GM23338 (cell line): ENCODE measurements at regions not wholly inside any gene's neighbourhood (a gene's known extent, or its start where the extent isn't known, plus 50 kb on each side); places are given as distances from the start of the nearest gene placed in this dataset.

ENCODE experiments used
- ATAC-seq: fragments of 200-7000 bp; cut with Tn5 transposase; 3 replicates; pipeline ENCODE4 v1.9.1; 2020
- DNase-seq: peaks from one replicate; pipeline ENCODE4 v3.0.0-alpha.2; 2015; ENCODE audit warnings: low spot score
- H2AFZ ChIP-seq: fragments of 200-600 bp; sonication (generic); 2 replicates; pipeline ENCODE4 v1.8.0; 2016; ENCODE audit warnings: antibody characterized with exemption, mild to moderate bottlenecking, moderate library complexity
- H3F3A ChIP-seq: fragments of 200-600 bp; sonication (generic); replicated peaks from 2 replicates; pipeline ENCODE4 v1.8.0; 2017; ENCODE audit warnings: antibody characterized with exemption, mixed run types, low read depth
- H3K27ac ChIP-seq: fragments of 200-600 bp; sonication (generic); 2 replicates; pipeline ENCODE4 v1.6.1; 2016; ENCODE audit warnings: low read depth
- H3K27me3 ChIP-seq: fragments of 200-600 bp; sonication (generic); 2 replicates; pipeline ENCODE4 v1.8.0; 2016; ENCODE audit warnings: mild to moderate bottlenecking, mixed run types, moderate library complexity; ENCODE audit not compliant: insufficient read depth
- H3K36me3 ChIP-seq: fragments of 200-600 bp; sonication (generic); 2 replicates; pipeline ENCODE4 v1.8.0; 2016; ENCODE audit warnings: mild to moderate bottlenecking; ENCODE audit not compliant: insufficient read depth
- H3K4me1 ChIP-seq: fragments of 200-600 bp; sonication (generic); 2 replicates; pipeline ENCODE4 v1.8.0; 2016; ENCODE audit warnings: mild to moderate bottlenecking, moderate library complexity; ENCODE audit not compliant: insufficient read depth
- H3K4me2 ChIP-seq: fragments of 200-600 bp; sonication (generic); 2 replicates; pipeline ENCODE4 v1.7.1; 2017; ENCODE audit warnings: mixed run types
- H3K4me3 ChIP-seq: fragments of 200-600 bp; sonication (generic); 2 replicates; pipeline ENCODE4 v1.6.1; 2016; ENCODE audit warnings: mixed run types
- H3K79me2 ChIP-seq: fragments of 200-600 bp; sonication (generic); replicated peaks from 2 replicates; pipeline ENCODE4 v1.8.0; 2017; ENCODE audit warnings: mild to moderate bottlenecking; ENCODE audit not compliant: insufficient read depth
- H3K9me2 ChIP-seq: fragments of 200-600 bp; sonication (generic); 2 replicates; pipeline ENCODE4 v1.8.0; 2017; ENCODE audit not compliant: insufficient read depth
- H4K20me1 ChIP-seq: fragments of 200-600 bp; sonication (generic); replicated peaks from 2 replicates; pipeline ENCODE4 v1.8.0; 2017; ENCODE audit warnings: mild to moderate bottlenecking; ENCODE audit not compliant: insufficient read depth
- H3K27ac Mint-ChIP-seq: 2 replicates; pipeline ENCODE4 v1.8.0; 2020; ENCODE audit warnings: inconsistent platforms, mild to moderate bottlenecking, moderate library complexity, mixed read lengths
- H3K27me3 Mint-ChIP-seq: 3 replicates; pipeline ENCODE4 v1.8.0; 2022; ENCODE audit warnings: low read depth, mild to moderate bottlenecking, moderate library complexity, mixed read lengths, inconsistent platforms; ENCODE audit not compliant: insufficient read depth, poor library complexity
- H3K36me3 Mint-ChIP-seq: 3 replicates; pipeline ENCODE4 v1.8.0; 2021; ENCODE audit warnings: low read depth, mild to moderate bottlenecking, inconsistent platforms, moderate library complexity, mixed read lengths
- H3K4me1 Mint-ChIP-seq: 3 replicates; pipeline ENCODE4 v1.8.0; 2020; ENCODE audit warnings: mild to moderate bottlenecking, inconsistent platforms, mixed read lengths
- H3K4me3 Mint-ChIP-seq: 3 replicates; pipeline ENCODE4 v1.8.0; 2021; ENCODE audit warnings: moderate library complexity, mild to moderate bottlenecking, inconsistent platforms, mixed read lengths
- H3K9me3 Mint-ChIP-seq: 3 replicates; pipeline ENCODE4 v1.8.0; 2020; ENCODE audit warnings: moderate library complexity, mild to moderate bottlenecking, inconsistent platforms, mixed read lengths
- CREB1 ChIP-seq: fragments of 250-450 bp; sonication (Bioruptor Pico); IDR thresholded peaks from 2 replicates; pipeline ENCODE4 v1.5.0; 2020; ENCODE audit warnings: low read depth, mild to moderate bottlenecking, moderate library complexity
- ETS1 ChIP-seq: IDR thresholded peaks from 2 replicates; pipeline ENCODE4 v1.6.1; 2016; ENCODE audit warnings: antibody characterized with exemption
- EZH2 ChIP-seq: fragments of 200-600 bp; sonication (generic); IDR thresholded peaks from one replicate; pipeline ENCODE4 v1.8.0; 2017; ENCODE audit warnings: antibody characterized with exemption, mild to moderate bottlenecking, low read depth; ENCODE audit not compliant: unreplicated experiment
- EZH2phosphoT487 ChIP-seq: fragments of 200-600 bp; sonication (generic); IDR thresholded peaks from one replicate; pipeline ENCODE4 v1.8.1; 2018; ENCODE audit warnings: antibody characterized with exemption; ENCODE audit not compliant: unreplicated experiment
- JUNB ChIP-seq: IDR thresholded peaks from one replicate; pipeline ENCODE4 v1.6.1; 2016; ENCODE audit warnings: antibody characterized with exemption; ENCODE audit not compliant: unreplicated experiment
- NANOG ChIP-seq: IDR thresholded peaks from 2 replicates; pipeline ENCODE4 v1.6.1; 2016; ENCODE audit warnings: antibody characterized with exemption, borderline replicate concordance
- POLR2AphosphoS5 ChIP-seq: IDR thresholded peaks from 2 replicates; pipeline ENCODE4 v1.6.1; 2016; ENCODE audit warnings: antibody characterized with exemption, low read depth
- REST ChIP-seq: IDR thresholded peaks from one replicate; pipeline ENCODE4 v1.6.1; 2018; ENCODE audit warnings: antibody characterized with exemption; ENCODE audit not compliant: unreplicated experiment
- STAT1 ChIP-seq: IDR thresholded peaks from one replicate; pipeline ENCODE4 v1.6.1; 2016; ENCODE audit warnings: antibody characterized with exemption; ENCODE audit not compliant: unreplicated experiment
- ZNF114 ChIP-seq: fragments of 250-450 bp; sonication (Bioruptor Pico); IDR thresholded peaks from 2 replicates; pipeline ENCODE4 v1.5.0; 2020; ENCODE audit warnings: mild to moderate bottlenecking, moderate library complexity
- ZNF331 ChIP-seq: fragments of 250-450 bp; sonication (Bioruptor Pico); IDR thresholded peaks from 2 replicates; pipeline ENCODE4 v1.5.0; 2020; ENCODE audit warnings: low read depth, mild to moderate bottlenecking, moderate library complexity
- ZNF462 ChIP-seq: fragments of 250-450 bp; sonication (Bioruptor Pico); IDR thresholded peaks from 2 replicates; pipeline ENCODE4 v1.5.0; 2020; ENCODE audit warnings: mild to moderate bottlenecking, moderate library complexity
- TF ChIP-seq, protein P1 (sequence below), 2 experiments: fragments of 200-600 bp in 1 of 2; sonication (generic) in 1 of 2; conservative IDR thresholded peaks; 2 replicates each; pipeline versions ENCODE4 v1.5.1 to v1.6.1; 2016 to 2017; ENCODE audit warnings: antibody characterized with exemption in 2 of 2, low read depth in 2 of 2, mild to moderate bottlenecking in 2 of 2, moderate library complexity in 1 of 2

GRCh38 chr1:94303005-94303404, 65.6 kb upstream of the ARHGAP29 start:
- H3K27ac Mint-ChIP-seq, result no peak overlapping the region
- no peaks in the 10 kb centered on the region for H3K9me3 Mint-ChIP-seq
- no peaks in the 10 kb centered on the region for H3K36me3 ChIP-seq
- peaks cover 4% of the 10 kb centered on the region; the same call in 1 of the 2 replicates for H3K4me1 ChIP-seq
- no peaks in the 10 kb centered on the region for H3K36me3 Mint-ChIP-seq
- no peak for DNase-seq
- TF ChIP-seq EZH2phosphoT487 (no peak), ZNF462 (CRISPR knock-in tag) (no peak), ZNF331 (no peak), JUNB (no peak), REST (no peak), ETS1 (no peak), EZH2 (no peak), STAT1 (no peak), POLR2AphosphoS5 (no peak), NANOG (no peak), CREB1 (CRISPR knock-in tag) (no peak), ZNF114 (CRISPR knock-in tag) (no peak)
- TF ChIP-seq, protein P1, sequence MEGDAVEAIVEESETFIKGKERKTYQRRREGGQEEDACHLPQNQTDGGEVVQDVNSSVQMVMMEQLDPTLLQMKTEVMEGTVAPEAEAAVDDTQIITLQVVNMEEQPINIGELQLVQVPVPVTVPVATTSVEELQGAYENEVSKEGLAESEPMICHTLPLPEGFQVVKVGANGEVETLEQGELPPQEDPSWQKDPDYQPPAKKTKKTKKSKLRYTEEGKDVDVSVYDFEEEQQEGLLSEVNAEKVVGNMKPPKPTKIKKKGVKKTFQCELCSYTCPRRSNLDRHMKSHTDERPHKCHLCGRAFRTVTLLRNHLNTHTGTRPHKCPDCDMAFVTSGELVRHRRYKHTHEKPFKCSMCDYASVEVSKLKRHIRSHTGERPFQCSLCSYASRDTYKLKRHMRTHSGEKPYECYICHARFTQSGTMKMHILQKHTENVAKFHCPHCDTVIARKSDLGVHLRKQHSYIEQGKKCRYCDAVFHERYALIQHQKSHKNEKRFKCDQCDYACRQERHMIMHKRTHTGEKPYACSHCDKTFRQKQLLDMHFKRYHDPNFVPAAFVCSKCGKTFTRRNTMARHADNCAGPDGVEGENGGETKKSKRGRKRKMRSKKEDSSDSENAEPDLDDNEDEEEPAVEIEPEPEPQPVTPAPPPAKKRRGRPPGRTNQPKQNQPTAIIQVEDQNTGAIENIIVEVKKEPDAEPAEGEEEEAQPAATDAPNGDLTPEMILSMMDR (conservative IDR thresholded peaks at IDR 0.05; ENCODE audit: low read depth in 2 of 2), result no peak
- no peak overlapping the region for H3K4me3 Mint-ChIP-seq
- H4K20me1 ChIP-seq, result no peaks in the 10 kb centered on the region
- no peaks in the 10 kb centered on the region for H3F3A ChIP-seq
- no peaks in the 10 kb centered on the region for H3K27me3 ChIP-seq
- no peak overlapping the region for H3K4me3 ChIP-seq
- H3K79me2 ChIP-seq, result no peaks in the 10 kb centered on the region
- no peak overlapping the region for H2AFZ ChIP-seq
- H3K4me2 ChIP-seq, result no peak overlapping the region
- H3K9me2 ChIP-seq, result peaks cover 10% of the 10 kb centered on the region; the same call in 1 of the 2 replicates
- ATAC-seq, result no peak
- peaks cover 4% of the 10 kb centered on the region for H3K4me1 Mint-ChIP-seq
- no peak overlapping the region for H3K27ac ChIP-seq
- no peaks in the 10 kb centered on the region for H3K27me3 Mint-ChIP-seq
